ENCODE measurements at regions not wholly inside any gene's neighbourhood (a gene's known extent, or its start where the extent isn't known, plus 50 kb on each side); places are given as distances from the start of the nearest gene placed in this dataset.

GRCh38 chr13:73910733-73911132, 223.5 kb downstream of the KLF12 start:
- TF ChIP-seq CTCF (conservative IDR thresholded peaks at IDR 0.05; ENCODE audit: low read depth, low read length) = no peak
- no peak for TF ChIP-seq EZH2 (IDR thresholded peaks at IDR 0.05; ENCODE audit: low read length, unreplicated experiment)

All from PC-3 (cell line).